Suprapubic skin (tissue), 4 donors: ENCODE measurements at regions not wholly inside any gene's neighbourhood (a gene's known extent, or its start where the extent isn't known, plus 50 kb on each side); places are given as distances from the start of the nearest gene placed in this dataset.

Source experiments
- DNase-seq, 2 donors: peaks; one replicate each; pipeline ENCODE4 v3.0.0-alpha.2; 2019; ENCODE audit warnings: low spot score in 2 of 2
- H3K27ac ChIP-seq: fragments of 200-600 bp; sonication (generic); one replicate; pipeline ENCODE4 v1.5.1; 2019
- H3K27me3 ChIP-seq: fragments of 200-600 bp; sonication (generic); one replicate; pipeline ENCODE4 v1.5.1; 2019
- H3K36me3 ChIP-seq: fragments of 200-600 bp; sonication (generic); one replicate; pipeline ENCODE4 v1.5.1; 2019
- H3K4me1 ChIP-seq: fragments of 200-600 bp; sonication (generic); one replicate; pipeline ENCODE4 v1.5.1; 2019
- H3K4me3 ChIP-seq: fragments of 200-600 bp; sonication (generic); one replicate; pipeline ENCODE4 v1.5.1; 2019; ENCODE audit warnings: mild to moderate bottlenecking
- H3K9me3 ChIP-seq: fragments of 200-600 bp; sonication (generic); one replicate; pipeline ENCODE4 v1.5.1; 2019
- CTCF ChIP-seq, 2 donors: fragments of 200-600 bp in 1 of 2; fragments of 450-650 bp in 1 of 2; sonication (generic) in 1 of 2; IDR thresholded peaks; one replicate each; pipeline ENCODE4 v1.5.1; 2016 to 2019; ENCODE audit warnings: antibody characterized with exemption in 2 of 2, mild to moderate bottlenecking in 1 of 2, moderate library complexity in 1 of 2
- EP300 ChIP-seq: sonication (generic); formaldehyde crosslinking; IDR thresholded peaks from one replicate; pipeline ENCODE4 v1.6.1; 2017; ENCODE audit warnings: antibody characterized with exemption
- POLR2A ChIP-seq, 2 donors: fragments of 450-650 bp; IDR thresholded peaks; one replicate each; pipeline ENCODE4 v1.6.1; 2017; ENCODE audit warnings: antibody characterized with exemption in 2 of 2, mild to moderate bottlenecking in 2 of 2, moderate library complexity in 2 of 2
- POLR2AphosphoS5 ChIP-seq, 3 donors: sonication (generic); formaldehyde crosslinking; IDR thresholded peaks; one replicate each; pipeline ENCODE4 v1.6.1; 2017; ENCODE audit warnings: antibody characterized with exemption in 3 of 3
- WGBS: methylation state at CpG from one replicate; pipeline ENCODE4 v1.1.5; 2018; 5-methylcytosine and 5-hydroxymethylcytosine counted together

GRCh38 chr15:62799037-62799436, 243.5 kb upstream of the TPM1 start:
- H3K27me3 ChIP-seq: no peaks in the 10 kb centered on the region
- peaks cover 27% of the 10 kb centered on the region for H3K36me3 ChIP-seq
- no peaks in the 10 kb centered on the region for H3K9me3 ChIP-seq
- 90% methylated on average over 6 of the region's 6 CpGs for WGBS
- TF ChIP-seq CTCF (IDR thresholded peaks at IDR 0.05) (no peak), EP300 (no peak), POLR2AphosphoS5 (IDR thresholded peaks at IDR 0.05) (no peak), POLR2A (IDR thresholded peaks at IDR 0.05) (no peak)
- no peak overlapping the region for H3K4me3 ChIP-seq
- H3K27ac ChIP-seq: no peak overlapping the region
- no peak for DNase-seq
- H3K4me1 ChIP-seq: no peaks in the 10 kb centered on the region

GRCh38 chr15:62799919-62800318, 242.6 kb upstream of the TPM1 start:
- DNase-seq: no peak
- Histone ChIP-seq H3K4me3 (no peak overlapping the region), H3K4me1 (no peaks in the 10 kb centered on the region), H3K27me3 (no peaks in the 10 kb centered on the region), H3K36me3 (peaks cover 27% of the 10 kb centered on the region), H3K9me3 (no peaks in the 10 kb centered on the region), H3K27ac (no peak overlapping the region)
- TF ChIP-seq CTCF (IDR thresholded peaks at IDR 0.05): no peak
- no peak for TF ChIP-seq POLR2A (IDR thresholded peaks at IDR 0.05)
- TF ChIP-seq POLR2AphosphoS5 (IDR thresholded peaks at IDR 0.05): no peak
- TF ChIP-seq EP300: no peak
- WGBS: 75% methylated on average over 3 of the region's 3 CpGs

GRCh38 chr15:62802612-62803011, 239.9 kb upstream of the TPM1 start:
- H3K4me3 ChIP-seq: no peak overlapping the region
- H3K27ac ChIP-seq: no peak overlapping the region
- no peak for DNase-seq
- TF ChIP-seq POLR2AphosphoS5 (IDR thresholded peaks at IDR 0.05) (no peak), POLR2A (IDR thresholded peaks at IDR 0.05) (no peak), EP300 (no peak), CTCF (IDR thresholded peaks at IDR 0.05) (no peak)
- 83% methylated on average over 2 of the region's 2 CpGs for WGBS
- no peaks in the 10 kb centered on the region for H3K9me3 ChIP-seq
- H3K4me1 ChIP-seq: no peaks in the 10 kb centered on the region
- H3K36me3 ChIP-seq: peaks cover 30% of the 10 kb centered on the region
- no peaks in the 10 kb centered on the region for H3K27me3 ChIP-seq

- TF ChIP-seq POLR2A (IDR thresholded peaks at IDR 0.05) (no peak), EP300 (no peak), CTCF (IDR thresholded peaks at IDR 0.05) (no peak), POLR2AphosphoS5 (IDR thresholded peaks at IDR 0.05) (no peak)
- Histone ChIP-seq H3K4me1 (no peaks in the 10 kb centered on the region), H3K9me3 (no peaks in the 10 kb centered on the region), H3K36me3 (peaks cover 32% of the 10 kb centered on the region), H3K4me3 (no peak overlapping the region), H3K27me3 (no peaks in the 10 kb centered on the region), H3K27ac (no peak overlapping the region)
- 82% methylated on average over 5 of the region's 5 CpGs for WGBS
- no peak for DNase-seq
Observed at GRCh38 chr15:62803856-62804400, 238.6 kb upstream of the TPM1 start.

GRCh38 chr15:62805502-62805901, 237.0 kb upstream of the TPM1 start:
- no peak for DNase-seq
- Histone ChIP-seq H3K27ac (no peak overlapping the region), H3K27me3 (no peaks in the 10 kb centered on the region), H3K36me3 (peaks cover 28% of the 10 kb centered on the region), H3K4me1 (no peaks in the 10 kb centered on the region), H3K9me3 (no peaks in the 10 kb centered on the region), H3K4me3 (no peak overlapping the region)
- 94% methylated on average over 9 of the region's 9 CpGs for WGBS
- TF ChIP-seq EP300 (no peak), POLR2A (IDR thresholded peaks at IDR 0.05) (no peak), POLR2AphosphoS5 (IDR thresholded peaks at IDR 0.05) (no peak), CTCF (IDR thresholded peaks at IDR 0.05) (no peak)
